Daoy (cell line): ENCODE measurements at regions not wholly inside any gene's neighbourhood (a gene's known extent, or its start where the extent isn't known, plus 50 kb on each side); places are given as distances from the start of the nearest gene placed in this dataset.
"Not testable (repeated sequence)": the region's sequence is repeated elsewhere in the genome, so short reads cannot be mapped to it uniquely, and the experiment has no call there.

Experiments
- DNase-seq: peaks from one replicate; pipeline ENCODE4 v3.0.0-alpha.2; 2015; ENCODE audit warnings: low read depth

GRCh38 chr3:103470498-103470897, 1035.7 kb downstream of the ZPLD1 start:
- DNase-seq: no peak

- no peak for DNase-seq
Measured at GRCh38 chr3:103494011-103494410, 1059.2 kb downstream of the ZPLD1 start.

GRCh38 chr3:103494512-103494911, 1059.7 kb downstream of the ZPLD1 start:
- no peak for DNase-seq

- no peak for DNase-seq
Measured at GRCh38 chr3:103495186-103495585, 1060.4 kb downstream of the ZPLD1 start.

GRCh38 chr3:103499132-103499900, 1064.5 kb downstream of the ZPLD1 start:
- DNase-seq: no peak

- no peak for DNase-seq
Measured at GRCh38 chr3:103499967-103500366, 1065.2 kb downstream of the ZPLD1 start.

GRCh38 chr3:103510760-103511159, 1075.9 kb downstream of the ZPLD1 start:
- DNase-seq: no peak

- DNase-seq: no peak
Measured at GRCh38 chr3:103511891-103512290, 1077.1 kb downstream of the ZPLD1 start.

- no peak for DNase-seq
Measured at GRCh38 chr3:103512595-103512994, 1077.8 kb downstream of the ZPLD1 start.

GRCh38 chr3:103513003-103513402, 1078.2 kb downstream of the ZPLD1 start:
- DNase-seq: no peak

GRCh38 chr3:103515116-103515515, 1080.3 kb downstream of the ZPLD1 start:
- no peak for DNase-seq

- DNase-seq: no peak
Measured at GRCh38 chr3:103516950-103517349, 1082.1 kb downstream of the ZPLD1 start.

- not testable (repeated sequence) for DNase-seq
Measured at GRCh38 chr3:103531327-103531726, 1096.5 kb downstream of the ZPLD1 start.

- no peak for DNase-seq
Measured at GRCh38 chr3:103532986-103533385, 1098.2 kb downstream of the ZPLD1 start.

GRCh38 chr3:103554451-103554850, 1119.6 kb downstream of the ZPLD1 start:
- no peak for DNase-seq

- not testable (repeated sequence) for DNase-seq
Measured at GRCh38 chr3:103564116-103564515, 1129.3 kb downstream of the ZPLD1 start.

- no peak for DNase-seq
Measured at GRCh38 chr3:103585809-103586208, 1151.0 kb downstream of the ZPLD1 start.

GRCh38 chr3:103589770-103590169, 1155.0 kb downstream of the ZPLD1 start:
- DNase-seq: no peak

- DNase-seq: no peak
Measured at GRCh38 chr3:103600844-103601243, 1166.0 kb downstream of the ZPLD1 start.

- DNase-seq: no peak
Measured at GRCh38 chr3:103601666-103602065, 1166.9 kb downstream of the ZPLD1 start.

- DNase-seq: no peak
Measured at GRCh38 chr3:103609472-103609871, 1174.7 kb downstream of the ZPLD1 start.

GRCh38 chr3:103613397-103614156, 1178.8 kb downstream of the ZPLD1 start:
- DNase-seq: no peak

- DNase-seq: no peak
Measured at GRCh38 chr3:103614719-103615118, 1179.9 kb downstream of the ZPLD1 start.
